ENCODE measurements at regions not wholly inside any gene's neighbourhood (a gene's known extent, or its start where the extent isn't known, plus 50 kb on each side); places are given as distances from the start of the nearest gene placed in this dataset.

DNA sequence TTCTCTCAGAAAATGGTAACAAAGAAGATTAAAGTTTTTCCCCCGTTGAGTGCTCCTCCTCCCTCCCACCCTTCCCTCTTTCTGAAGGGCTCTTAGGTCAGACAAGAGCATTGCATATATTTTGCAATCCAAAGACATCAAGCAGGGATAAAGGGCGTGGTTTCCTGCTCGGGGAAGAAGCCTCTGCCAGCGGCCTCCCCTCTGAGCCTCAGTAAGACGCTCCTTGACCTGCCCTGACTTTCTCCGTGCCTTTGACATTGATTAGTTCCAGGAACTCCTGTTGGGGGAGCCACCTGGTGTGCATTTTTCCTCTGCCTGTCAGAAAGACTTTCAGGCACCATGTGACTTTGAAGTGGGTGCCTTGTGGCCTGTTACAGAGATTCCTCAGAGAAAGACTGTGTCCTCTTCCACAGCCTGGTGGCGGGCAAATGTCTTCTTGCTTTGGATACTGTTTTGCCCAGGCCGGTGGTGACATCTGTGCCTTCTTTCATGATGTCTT is 87.2 kb upstream of the TBL1XR1 start:
- peak in 1 of 6 experiments; percentile 10 for TF ChIP-seq CTCF (IDR thresholded peaks at IDR 0.05)
- no peak for TF ChIP-seq POLR2A (IDR thresholded peaks at IDR 0.05)

All from thyroid gland (tissue), 4 donors.